Cerebellar nuclear complex (tissue), 1 donor: ENCODE measurements at regions not wholly inside any gene's neighbourhood (a gene's known extent, or its start where the extent isn't known, plus 50 kb on each side); places are given as distances from the start of the nearest gene placed in this dataset.
"Not testable (repeated sequence)": the region's sequence is repeated elsewhere in the genome, so short reads cannot be mapped to it uniquely, and the experiment has no call there.

Source experiments
- DNase-seq, 2 experiments: peaks; one replicate each; lab custom pipeline; 2025; lab: John Stamatoyannopoulos, UW

DNA sequence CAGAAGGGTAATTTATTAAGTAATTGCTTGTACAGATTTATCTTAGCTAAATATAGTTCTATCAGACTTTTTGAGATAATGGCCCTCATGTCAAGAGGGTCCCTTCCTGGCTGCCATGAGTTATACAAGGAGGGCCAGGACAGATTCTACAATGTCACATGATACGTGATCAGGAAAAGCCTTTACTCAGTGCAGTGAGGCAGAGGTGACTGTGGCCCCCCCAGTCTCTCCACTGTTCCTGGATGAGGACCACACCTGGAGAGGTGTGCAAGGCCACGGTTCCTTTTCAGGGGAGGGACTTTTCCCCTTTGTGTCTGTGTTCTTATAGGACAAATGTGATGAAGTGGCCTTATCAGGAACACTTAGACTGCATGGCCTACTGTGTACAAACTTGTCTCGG, 54.3 kb upstream of the LRCH1 start:
- DNase-seq, result no peak

DNA sequence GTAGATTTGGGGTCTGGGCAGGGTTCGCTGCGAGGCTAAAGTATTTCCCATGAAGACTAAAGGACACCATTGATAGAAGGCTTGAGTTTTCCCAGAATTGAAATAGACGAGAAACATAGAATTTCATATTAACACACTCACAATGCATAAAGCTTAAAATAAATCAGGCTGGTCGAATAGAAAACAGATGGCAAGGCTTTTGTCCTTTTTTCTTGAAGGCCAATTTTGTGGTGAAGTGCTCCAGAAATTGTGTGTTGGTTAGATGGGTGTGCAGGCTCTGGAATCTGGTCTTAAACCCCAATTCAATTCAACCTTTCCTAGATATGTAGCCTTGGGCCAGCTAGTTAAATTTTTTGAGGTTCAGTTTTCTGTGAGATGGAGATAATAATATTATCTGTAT, 56.9 kb upstream of the LRCH1 start:
- DNase-seq, result no peak

DNA sequence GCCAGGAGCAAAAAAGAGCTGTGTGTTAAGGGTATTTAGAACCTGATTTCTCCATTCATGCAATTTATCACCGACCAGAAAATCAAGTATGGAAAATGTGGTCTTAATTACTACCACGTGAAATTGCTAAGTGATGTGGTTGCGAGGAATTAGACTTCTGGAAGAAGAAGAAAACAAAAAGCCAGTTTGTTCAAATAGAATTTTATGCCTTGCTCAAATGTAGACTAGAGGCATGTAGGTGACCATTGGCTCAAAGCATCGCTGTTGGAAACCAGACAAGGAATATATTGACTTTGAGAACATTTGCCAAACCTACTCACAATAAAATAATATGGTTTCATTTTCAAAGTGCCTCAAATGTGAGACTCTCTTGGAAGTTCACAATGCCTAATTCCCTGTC, 57.3 kb upstream of the LRCH1 start:
- no peak for DNase-seq

DNA sequence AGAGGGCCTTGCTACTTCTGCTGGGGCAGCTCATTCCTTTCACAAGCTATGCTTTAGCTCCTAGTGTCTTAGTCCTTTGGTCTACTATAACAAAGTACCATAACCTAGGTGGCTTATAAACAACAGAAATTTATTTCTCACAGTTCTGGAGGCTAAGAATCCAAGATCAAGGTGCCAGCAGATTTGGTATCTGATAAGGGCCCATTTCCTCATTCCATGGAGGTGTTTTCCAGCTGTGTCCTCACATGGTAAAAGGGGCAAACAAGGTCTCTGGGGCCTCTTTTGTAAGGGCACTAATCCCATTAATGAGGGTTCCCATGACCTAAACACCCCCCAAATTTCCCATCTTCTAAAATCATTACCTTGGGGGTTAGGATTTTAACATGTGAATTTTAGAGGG, 57.9 kb upstream of the LRCH1 start:
- no peak for DNase-seq

DNA sequence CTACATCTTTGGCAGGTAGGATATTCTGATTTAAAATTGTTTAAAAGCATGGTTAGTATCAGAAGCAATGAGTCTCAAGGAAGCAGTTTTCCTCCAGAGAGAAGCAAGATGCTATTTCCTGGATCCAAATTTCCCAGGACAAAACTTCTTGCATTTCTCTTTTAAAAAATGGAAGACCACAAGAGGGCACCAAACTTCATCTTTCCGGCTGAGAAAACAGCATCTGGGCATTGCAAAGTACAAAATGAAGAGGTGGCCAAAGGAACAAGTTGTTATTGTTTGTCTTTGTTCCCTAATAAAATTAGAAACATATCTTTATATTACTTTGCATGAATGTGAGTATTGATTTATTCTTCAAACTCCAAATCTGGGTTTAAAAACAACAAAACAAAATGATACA, 60.0 kb upstream of the LRCH1 start:
- peak in 1 of 2 experiments; percentile 60 for DNase-seq

DNA sequence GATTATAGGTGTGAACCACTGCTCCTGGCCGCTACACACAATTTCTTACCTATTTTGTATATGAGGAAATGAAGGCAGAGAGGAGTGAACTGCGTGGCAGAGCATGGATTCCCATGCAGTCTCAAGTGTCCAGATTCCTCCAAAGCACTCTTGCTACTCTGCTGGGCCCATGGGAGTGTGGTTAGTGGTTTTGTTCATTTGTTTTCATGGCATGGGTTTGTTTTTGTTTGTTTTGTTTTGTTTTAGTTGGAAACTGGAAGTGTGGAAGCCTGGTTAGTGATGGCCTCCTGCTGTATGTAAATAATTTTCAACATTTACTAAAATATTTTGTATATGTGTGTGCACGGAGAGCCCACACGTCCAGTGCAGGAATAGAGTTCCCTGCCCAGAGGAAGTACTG, 61.3 kb upstream of the LRCH1 start:
- DNase-seq, result no peak

DNA sequence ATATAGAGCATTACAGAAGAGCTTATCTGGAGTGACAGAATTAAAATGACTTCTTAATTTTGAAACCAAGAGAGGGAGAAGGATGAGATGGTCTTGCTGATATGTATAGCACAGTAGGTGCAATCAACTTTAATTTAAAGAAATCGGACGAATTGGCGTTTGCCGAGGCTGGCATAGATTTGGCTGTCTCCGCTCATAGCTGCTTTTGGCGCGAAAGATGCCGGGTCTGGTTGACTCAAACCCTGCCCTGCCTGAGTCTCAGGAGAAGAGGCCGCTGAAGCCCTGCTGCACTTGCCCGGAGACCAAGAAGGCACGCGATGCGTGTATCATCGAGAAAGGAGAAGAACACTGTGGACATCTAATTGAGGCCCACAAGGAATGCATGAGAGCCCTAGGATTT, 62.3 kb upstream of the LRCH1 start:
- not testable (repeated sequence) for DNase-seq

DNA sequence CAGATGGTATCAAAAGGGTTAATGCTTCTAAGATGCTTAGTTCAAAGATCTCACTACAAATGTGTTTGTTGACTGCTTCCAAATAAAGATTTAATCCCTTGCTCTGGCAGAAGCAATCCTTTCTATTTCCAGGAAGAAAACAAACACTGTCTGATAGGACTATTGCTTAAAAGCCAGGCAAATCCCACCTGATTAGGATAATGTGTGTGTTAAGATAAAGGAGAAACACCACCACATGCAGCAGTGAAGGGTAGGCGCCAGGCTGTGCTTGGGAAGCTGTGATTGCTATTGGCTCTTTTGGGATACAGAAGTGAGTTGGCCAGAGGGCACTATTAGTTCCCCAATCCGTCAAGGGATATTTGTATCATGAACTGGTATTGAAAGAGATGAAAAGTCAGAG, 62.8 kb upstream of the LRCH1 start:
- no peak for DNase-seq

DNA sequence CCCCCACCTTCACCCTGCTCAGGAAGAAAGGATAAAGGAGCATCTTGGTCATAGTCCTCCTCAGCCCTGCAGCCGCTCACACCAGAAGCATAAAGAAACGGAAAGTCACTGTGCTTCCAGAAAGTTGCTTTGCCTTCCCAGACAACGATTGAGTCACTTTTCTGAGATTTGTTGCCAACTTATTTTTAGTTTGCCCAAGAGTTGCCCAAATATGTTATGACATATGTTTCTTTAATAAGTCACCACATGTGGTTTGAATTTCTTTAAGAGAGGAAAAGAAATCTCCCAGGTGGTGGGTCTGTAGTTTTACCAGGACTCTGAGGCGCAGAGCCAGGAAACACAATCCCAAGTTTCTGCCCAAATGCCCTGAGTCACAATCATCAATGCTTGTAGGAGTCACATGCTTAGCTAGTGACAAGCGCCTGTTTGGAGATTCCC, 63.4 kb upstream of the LRCH1 start:
- no peak for DNase-seq

DNA sequence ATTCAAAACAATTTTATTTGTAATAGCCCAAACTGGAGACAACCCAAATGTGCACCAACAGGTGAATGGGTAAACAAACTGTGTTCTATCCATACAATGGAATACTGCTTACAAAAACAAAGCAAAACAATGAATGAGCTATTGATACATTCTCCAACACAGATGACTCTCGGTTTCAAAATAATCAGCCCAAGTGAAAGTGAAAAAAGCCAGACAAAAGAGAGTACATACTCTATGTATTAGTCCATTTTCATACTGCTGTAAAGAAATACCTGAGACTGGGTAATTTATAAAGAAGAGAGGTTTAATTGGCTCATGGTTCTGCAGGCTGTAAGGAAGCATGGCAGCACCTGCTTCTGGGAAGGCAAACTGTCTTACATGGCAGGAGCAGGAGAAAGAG, 65.2 kb upstream of the LRCH1 start:
- no peak for DNase-seq

DNA sequence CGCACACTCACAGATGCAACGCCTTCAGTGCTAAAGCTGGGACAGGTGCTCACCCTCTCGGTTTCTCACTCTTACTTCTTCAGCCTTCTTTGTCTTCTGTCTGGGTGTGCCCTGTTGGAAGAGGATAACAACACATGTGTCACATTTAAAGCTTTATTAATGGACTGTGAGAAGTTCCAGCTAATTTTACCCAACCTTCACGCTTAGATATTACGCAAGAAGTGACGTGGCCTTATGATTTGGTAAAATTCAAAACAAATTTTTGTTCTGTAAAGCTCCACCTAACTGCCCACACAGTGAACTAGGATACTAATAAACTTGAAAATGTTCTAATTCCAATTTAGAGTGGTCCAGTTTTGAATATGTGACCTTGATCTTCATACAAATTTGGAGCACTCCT, 66.7 kb upstream of the LRCH1 start:
- no peak for DNase-seq

DNA sequence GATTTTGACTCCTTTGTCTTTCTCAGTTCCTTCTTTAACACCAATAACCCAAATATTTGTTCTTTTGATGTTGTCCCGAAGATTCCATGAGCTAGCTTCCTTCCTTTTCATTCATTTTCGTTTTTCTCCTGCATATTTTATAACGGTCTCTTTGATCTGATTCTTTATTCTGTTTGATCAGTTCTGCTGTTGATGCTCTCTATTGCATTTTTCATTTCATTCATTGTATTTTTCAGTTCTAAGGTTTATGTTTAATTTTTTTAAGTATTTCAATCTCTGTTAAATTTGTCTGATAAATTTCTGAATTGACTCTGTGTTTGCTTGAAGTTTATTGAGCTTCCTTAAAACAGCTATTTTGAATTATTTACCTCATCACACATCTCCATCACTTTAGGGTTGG, 68.4 kb upstream of the LRCH1 start:
- DNase-seq, result no peak

DNA sequence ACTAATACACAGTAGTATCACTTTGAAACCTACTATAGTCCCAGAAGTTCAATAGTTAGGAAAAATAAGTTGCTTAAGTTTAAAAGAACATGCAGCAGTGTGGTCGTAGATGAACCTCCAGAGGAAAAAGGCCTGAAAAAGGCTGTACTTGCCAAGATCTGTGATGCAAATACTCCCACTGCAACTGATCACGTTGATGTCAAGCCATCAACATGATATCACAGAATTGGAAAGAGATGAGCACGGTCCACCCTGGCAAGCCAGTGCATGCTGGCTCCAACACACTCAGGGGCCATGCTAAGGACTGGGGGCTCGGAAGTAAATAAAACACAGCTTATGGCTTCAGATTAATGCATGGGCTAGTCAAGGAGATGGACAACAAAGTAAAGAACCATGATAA, 71.8 kb upstream of the LRCH1 start:
- DNase-seq, result no peak

DNA sequence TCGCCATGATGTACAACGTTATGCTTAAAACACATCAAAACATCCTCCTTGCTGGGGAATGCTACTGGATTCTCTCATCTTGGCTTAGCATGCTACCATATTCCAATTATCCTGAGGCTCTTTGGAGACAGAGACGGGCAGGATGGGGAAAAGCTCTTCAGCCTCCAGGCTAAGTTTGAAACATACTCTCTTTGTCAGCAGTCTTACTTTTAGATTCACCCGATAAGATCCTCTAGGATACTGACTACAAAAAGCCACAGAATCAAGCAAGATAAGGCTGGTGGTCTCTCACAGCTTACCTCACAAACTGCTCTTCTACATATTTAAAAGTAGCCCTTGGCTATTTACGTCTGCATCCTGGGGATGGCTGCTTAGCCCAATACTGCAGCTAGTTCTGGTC, 72.8 kb upstream of the LRCH1 start:
- no peak for DNase-seq

DNA sequence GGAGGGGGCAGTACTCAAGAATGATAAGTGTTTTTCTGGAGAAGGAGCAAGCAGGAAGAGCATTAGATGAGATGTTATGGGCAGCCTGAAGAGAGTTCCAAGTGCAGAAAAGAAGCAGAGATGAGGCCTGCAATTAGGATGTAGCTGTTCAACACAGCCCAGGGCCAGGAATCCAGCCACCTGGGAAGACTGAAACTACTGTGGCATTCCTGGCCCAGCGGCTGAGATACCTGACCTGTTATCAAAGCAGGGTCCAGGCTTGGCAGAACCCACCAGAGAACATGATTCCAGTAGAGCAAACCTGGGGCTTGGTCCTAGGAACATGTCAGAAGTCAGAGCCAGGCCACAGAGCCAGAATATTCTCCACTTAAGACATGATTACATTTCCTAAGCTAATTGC, 73.3 kb upstream of the LRCH1 start:
- no peak for DNase-seq

DNA sequence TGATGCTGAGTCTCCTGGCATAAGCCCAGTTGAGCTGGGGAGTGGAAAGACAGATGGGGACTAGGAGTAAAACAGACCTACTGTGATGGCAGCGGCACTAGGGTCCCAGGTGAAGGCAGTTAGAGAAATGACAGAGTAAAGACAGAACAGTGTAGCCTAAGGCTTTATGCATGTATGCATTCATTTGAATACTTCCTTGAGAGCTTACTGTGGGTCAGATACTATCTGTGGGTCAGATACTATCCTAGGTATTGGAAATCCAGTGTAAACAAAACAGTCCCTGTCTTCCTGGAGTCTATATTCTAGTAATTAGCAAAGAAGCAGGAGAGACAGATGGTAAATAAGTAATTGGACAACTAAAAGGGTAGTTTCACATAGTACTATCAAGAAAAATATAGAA, 73.7 kb upstream of the LRCH1 start:
- no peak for DNase-seq

DNA sequence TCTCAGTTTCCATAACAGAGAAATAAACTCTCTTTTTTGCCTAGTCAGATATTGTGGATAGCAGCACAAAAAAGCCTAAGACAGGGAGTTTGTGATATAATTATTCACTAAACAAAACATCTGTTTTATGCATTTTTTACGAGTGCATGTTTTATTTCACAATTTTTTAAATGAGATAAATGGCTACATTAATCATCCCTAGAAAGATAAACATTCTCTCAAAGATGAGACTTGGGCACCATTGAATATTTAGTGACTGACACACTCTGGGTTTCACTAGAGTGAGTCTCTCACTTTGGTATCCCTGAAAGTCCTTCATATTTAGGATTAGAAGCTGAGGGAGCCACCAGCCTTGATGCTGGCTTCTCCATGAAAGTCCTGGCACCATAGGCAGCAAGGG, 74.3 kb upstream of the LRCH1 start:
- no peak for DNase-seq

DNA sequence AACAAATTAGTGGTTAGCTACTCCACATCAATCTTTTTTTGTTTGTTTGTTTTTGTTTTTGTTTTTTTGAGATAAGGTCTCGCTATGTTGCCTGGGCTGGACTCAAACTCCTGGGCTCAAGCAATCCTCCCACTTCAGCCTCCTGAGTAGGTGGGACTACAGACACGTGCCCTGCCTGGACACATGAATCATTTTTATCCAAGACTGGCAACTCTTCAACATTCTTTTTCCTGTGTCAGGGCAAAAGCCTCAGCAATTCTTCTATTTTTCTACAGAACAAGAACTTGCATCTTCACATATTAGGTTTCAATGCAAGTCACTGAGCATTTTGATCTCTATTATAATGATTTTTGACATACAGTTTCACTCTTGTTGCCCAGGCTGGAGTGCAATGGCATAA, 76.8 kb upstream of the LRCH1 start:
- DNase-seq, result no peak

DNA sequence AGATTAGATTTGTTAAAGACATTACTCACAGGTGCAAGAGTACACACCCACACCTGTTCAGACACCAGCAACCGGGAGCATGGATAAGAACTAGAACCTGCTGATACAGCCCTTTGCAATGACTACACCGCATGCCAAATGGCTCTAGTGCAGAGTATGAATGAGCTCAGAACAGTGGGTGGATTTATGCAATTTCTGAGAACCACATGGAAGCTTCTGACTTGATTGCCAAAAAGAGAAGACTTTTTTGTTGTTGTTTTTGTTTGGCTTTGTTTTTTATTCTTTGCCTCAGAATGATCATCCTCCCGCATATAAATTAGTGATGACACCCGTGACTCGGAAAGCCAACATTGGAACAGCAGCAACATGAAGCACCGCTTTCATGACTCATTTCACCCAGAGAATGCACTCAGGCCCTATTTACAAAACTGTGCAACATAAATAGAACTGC, 77.4 kb upstream of the LRCH1 start:
- no peak for DNase-seq

DNA sequence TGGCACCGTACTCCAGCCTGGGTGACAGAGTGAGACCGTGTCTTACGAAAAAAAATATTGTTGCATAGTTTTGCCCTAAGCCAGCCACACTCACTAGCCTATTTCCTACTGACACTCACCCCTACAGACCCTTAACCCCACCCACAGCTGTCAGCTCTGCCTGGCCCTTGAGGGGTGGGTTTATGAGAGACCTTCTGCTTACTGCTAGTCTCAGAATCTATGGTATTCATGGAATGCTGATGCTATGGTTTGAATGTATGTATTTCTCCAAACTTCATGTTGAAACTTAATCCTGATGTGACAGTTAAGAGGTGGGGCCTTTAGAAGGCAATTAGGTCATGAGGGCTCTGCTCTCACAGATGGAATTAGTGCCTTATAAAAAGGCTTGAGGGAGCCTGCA, 79.2 kb upstream of the LRCH1 start:
- DNase-seq, result no peak

DNA sequence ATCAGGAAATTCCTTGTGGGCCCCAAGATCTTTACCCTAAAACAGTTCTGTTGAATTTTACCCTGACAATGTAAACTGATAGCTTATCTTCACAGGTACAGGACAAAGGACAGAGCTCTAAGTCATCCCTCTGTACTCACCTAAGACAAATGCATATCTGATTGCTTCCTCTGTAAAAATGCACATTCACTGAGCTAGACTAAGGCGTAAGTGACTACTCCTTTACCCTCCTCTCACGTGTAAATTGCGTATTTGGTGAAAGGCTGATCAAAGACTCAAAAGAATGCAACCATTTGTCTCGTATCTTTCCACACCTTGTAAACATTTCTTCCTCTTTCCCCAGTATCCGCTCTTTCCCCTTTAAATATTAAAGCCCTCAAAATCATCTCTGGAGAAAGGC, 80.6 kb upstream of the LRCH1 start:
- DNase-seq, result no peak

DNA sequence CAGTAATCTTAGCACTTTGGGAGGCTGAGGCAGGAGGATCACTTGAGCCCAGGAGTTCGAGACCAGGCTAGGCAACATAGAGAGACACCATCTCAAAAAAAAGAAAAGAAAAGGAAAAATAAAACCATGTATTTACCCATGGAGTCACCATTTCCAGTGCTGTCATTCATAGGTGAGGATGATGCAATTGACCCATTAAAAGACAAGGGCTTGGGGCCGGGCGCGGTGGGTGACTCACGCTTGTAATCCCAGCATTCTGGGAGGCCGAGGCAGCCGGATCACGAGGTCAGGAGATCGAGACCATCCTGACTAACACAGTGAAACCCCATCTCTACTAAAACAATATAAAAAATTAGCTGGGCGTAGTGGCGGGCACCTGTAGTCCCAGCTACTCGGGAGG, 82.6 kb upstream of the RUBCNL start:
- not testable (repeated sequence) for DNase-seq

DNA sequence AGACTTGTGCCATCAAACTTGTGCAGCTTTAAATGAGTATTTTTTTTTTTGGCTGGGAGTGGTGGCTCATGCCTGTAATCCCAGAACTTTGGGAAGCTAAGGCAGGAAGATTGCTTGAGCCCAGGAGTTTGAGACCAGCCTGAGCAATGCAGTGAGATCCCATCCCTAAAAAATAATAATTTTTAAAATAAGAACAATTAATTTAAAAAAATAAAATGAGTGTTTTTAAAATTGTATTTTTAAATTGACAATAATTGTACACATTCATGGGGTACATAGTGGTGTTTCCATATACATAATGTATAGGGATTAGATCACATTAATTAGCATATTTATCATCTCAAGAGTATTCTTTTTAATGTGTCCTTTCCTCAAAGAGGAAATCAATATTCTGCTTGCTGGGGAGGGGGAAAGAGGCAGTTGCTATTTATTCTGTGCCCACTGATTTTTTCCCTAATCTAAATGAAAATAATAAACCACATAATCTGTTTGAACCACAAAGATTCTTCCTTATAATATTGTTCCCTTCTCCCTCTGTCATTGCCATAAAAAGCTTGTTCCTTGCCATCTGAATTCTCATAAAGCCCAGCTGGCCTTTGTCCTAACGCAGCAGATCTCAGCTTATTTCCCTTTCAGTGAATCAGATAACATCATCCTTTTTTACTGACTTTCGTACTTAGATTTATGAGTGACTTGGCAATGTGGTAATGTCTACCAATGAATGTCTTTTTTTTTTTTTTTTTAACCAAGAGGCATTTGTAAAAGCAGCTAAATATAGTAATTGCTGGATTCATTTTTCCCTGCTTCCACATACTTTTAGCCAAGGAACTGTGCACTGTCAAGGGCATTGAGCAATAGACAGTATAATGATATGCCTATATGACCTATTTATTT, 81.8 kb upstream of the RUBCNL start:
- no peak for DNase-seq

DNA sequence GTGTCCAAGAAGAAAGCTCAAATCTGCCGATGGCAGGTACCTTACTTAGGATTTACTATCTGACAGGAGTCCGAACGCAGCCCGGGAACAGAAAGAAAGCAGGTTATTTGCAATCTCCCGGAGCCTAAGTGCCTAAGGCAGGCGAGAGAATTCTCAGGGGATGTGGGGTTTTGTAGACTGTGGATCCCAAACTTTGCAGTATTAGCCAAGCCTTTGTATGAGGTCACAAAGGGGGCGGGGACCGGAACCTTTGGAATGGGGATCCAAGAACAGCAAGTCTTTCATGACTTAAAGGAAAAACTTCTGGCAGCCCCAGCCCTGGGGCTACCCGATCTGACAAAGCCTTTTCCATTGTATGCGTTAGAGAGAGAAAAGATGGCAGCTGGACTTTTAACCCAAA, 80.6 kb upstream of the RUBCNL start:
- not testable (repeated sequence) for DNase-seq
